ENCODE measurements at regions not wholly inside any gene's neighbourhood (a gene's known extent, or its start where the extent isn't known, plus 50 kb on each side); places are given as distances from the start of the nearest gene placed in this dataset.

DNA sequence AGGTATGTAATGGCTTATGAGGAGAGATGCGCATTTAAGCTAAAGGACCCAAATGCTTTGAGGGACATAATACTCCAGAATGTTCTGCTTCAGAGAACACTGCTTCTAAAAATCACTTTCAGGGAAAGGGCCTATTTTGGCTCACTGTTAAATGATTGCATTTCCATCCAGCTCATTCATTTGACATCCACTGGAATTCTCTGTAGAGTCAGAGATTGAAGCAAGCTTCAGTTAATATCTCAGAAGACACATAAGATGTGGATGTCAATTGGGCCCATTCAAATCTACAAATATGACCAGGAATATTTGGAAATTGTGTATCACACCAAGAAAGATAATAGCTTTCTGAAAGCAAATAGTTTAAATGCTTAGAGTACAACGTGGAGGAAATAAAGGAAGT lies 209.9 kb upstream of the VSTM2A start:
- TF ChIP-seq CTCF (IDR thresholded peaks at IDR 0.05; ENCODE audit: low read depth, low read length, poor library complexity, severe bottlenecking) (no peak), EZH2phosphoT487 (IDR thresholded peaks at IDR 0.05; ENCODE audit: borderline replicate concordance, low read length) (no peak)

Measured in DOHH2 (cell line).